Gastrocnemius medialis (tissue), 4 donors: ENCODE measurements at regions not wholly inside any gene's neighbourhood (a gene's known extent, or its start where the extent isn't known, plus 50 kb on each side); places are given as distances from the start of the nearest gene placed in this dataset.
"Not testable (repeated sequence)": the region's sequence is repeated elsewhere in the genome, so short reads cannot be mapped to it uniquely, and the experiment has no call there.

Experiments
- ATAC-seq, 2 donors: fragments of 150-250 bp; one replicate each; pipeline ENCODE4 v1.9.1; 2016
- DNase-seq, 2 donors: peaks; one replicate each; pipeline ENCODE4 v3.0.0-alpha.2; 2019
- H3K27ac ChIP-seq, 4 donors: fragments of 200-600 bp; sonication (generic); 1 replicate in 1 of 4; 2 replicates in 3 of 4; pipeline ENCODE4 v1.5.1; 2016 to 2018; ENCODE audit warnings: mild to moderate bottlenecking in 2 of 4, moderate library complexity in 1 of 4
- H3K27me3 ChIP-seq, 3 donors: fragments of 200-600 bp; sonication (generic) in 2 of 3; 1 replicate in 1 of 3; 2 replicates in 2 of 3; pipeline versions ENCODE4 v1.5.1 to v1.6.0; 2016 to 2019; ENCODE audit warnings: mild to moderate bottlenecking in 1 of 3, moderate library complexity in 1 of 3
- H3K36me3 ChIP-seq, 2 donors: fragments of 200-600 bp; sonication (generic) in 1 of 2; one replicate each; pipeline ENCODE4 v1.5.1; 2017 to 2018
- H3K4me1 ChIP-seq, 2 donors: fragments of 200-600 bp; sonication (generic) in 1 of 2; one replicate each; pipeline ENCODE4 v1.5.1; 2016 to 2017; ENCODE audit warnings: mild to moderate bottlenecking in 2 of 2
- H3K4me3 ChIP-seq, 4 donors: fragments of 200-600 bp; sonication (generic) in 3 of 4; 1 replicate in 1 of 4; 2 replicates in 3 of 4; pipeline ENCODE4 v1.5.1; 2016 to 2019; ENCODE audit warnings: mild to moderate bottlenecking in 2 of 4
- H3K9me3 ChIP-seq, 3 donors: fragments of 200-600 bp; sonication (generic) in 2 of 3; 1 replicate in 1 of 3; 2 replicates in 2 of 3; pipeline ENCODE4 v1.5.1; 2016 to 2019
- CTCF ChIP-seq, 5 experiments: fragments of 450-650 bp in 3 of 5; fragments of 200-600 bp in 2 of 5; sonication (generic) in 2 of 5; IDR thresholded peaks in 4 of 5; conservative IDR thresholded peaks in 1 of 5; 1 replicate in 4 of 5; 2 replicates in 1 of 5; pipeline ENCODE4 v1.5.1; 2016 to 2019; ENCODE audit warnings: antibody characterized with exemption in 5 of 5, mild to moderate bottlenecking in 3 of 5, moderate library complexity in 3 of 5
- POLR2A ChIP-seq, 2 donors: fragments of 450-650 bp; IDR thresholded peaks; one replicate each; pipeline ENCODE4 v1.6.1; 2017; ENCODE audit warnings: antibody characterized with exemption in 2 of 2, mild to moderate bottlenecking in 2 of 2, moderate library complexity in 2 of 2
- in situ Hi-C, 4 donors: fragments of 200-750 bp; cut with MboI; loops; one replicate each; pipeline versions ENCODE4 v1.15.0 to v1.8.0; 2017; ENCODE audit warnings: low sequenced_read_pairs in 4 of 4
- intact Hi-C: fragments of 100-400 bp; cut with DNase I; formaldehyde crosslinking; loops from one replicate; pipeline ENCODE4 v1.15.1; 2023; ENCODE audit warnings: low total_unique reads

GRCh38 chr12:20006871-20007730, 361.2 kb upstream of the PDE3A start:
- DNase-seq (no peak), ATAC-seq (no peak)
- no peaks in the 10 kb centered on the region for H3K36me3 ChIP-seq
- H3K4me3 ChIP-seq, result no peak overlapping the region
- in situ Hi-C loops, result no loop called here
- no peak overlapping the region for H3K27ac ChIP-seq
- no peaks in the 10 kb centered on the region for H3K9me3 ChIP-seq
- no peaks in the 10 kb centered on the region for H3K27me3 ChIP-seq
- intact Hi-C loops, result no loop called here
- H3K4me1 ChIP-seq, result no peaks in the 10 kb centered on the region
- TF ChIP-seq POLR2A (IDR thresholded peaks at IDR 0.05), result no peak
- TF ChIP-seq CTCF (IDR thresholded peaks at IDR 0.05 in 4 of 5, conservative IDR thresholded peaks at IDR 0.05 in 1 of 5), result no peak

- H3K9me3 ChIP-seq, ATAC-seq, H3K27me3 ChIP-seq, H3K36me3 ChIP-seq, in situ Hi-C loops, H3K4me3 ChIP-seq, H3K4me1 ChIP-seq, H3K27ac ChIP-seq, intact Hi-C loops, DNase-seq: not testable (repeated sequence)
These were observed 358.4 kb upstream of the PDE3A start for GRCh38 chr12:20009965-20010364.

DNA sequence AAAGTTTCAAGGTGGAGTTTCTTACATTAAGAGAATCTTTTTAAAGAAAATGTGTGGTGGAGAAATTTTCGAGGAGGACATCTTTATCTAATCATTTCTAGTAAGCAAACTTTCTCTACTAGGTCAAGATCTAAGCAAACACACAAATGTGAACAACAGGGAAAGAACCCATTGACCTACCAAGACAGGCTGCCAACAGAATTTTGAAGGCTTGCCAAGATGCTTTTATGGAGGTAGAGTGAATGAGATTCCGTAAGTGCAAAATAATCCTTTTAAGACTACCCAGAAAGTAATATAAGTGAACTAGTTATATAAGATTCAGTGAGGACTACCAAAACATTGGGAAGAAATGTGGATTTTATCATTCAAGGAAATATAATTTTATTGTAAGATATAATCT, 357.1 kb upstream of the PDE3A start:
- intact Hi-C loops, result no loop called here
- DNase-seq, result no peak
- H3K36me3 ChIP-seq, result no peaks in the 10 kb centered on the region
- no peak for TF ChIP-seq CTCF (IDR thresholded peaks at IDR 0.05 in 4 of 5, conservative IDR thresholded peaks at IDR 0.05 in 1 of 5)
- no peak for TF ChIP-seq POLR2A (IDR thresholded peaks at IDR 0.05)
- in situ Hi-C loops, result no loop called here
- H3K9me3 ChIP-seq, result no peaks in the 10 kb centered on the region
- no peaks in the 10 kb centered on the region for H3K4me1 ChIP-seq
- ATAC-seq, result no peak
- H3K4me3 ChIP-seq, result no peak overlapping the region
- H3K27ac ChIP-seq, result no peak overlapping the region
- H3K27me3 ChIP-seq, result no peaks in the 10 kb centered on the region

GRCh38 chr12:20017802-20018201, 350.5 kb upstream of the PDE3A start:
- Histone ChIP-seq H3K27ac (no peak overlapping the region), H3K4me3 (no peak overlapping the region), H3K36me3 (no peaks in the 10 kb centered on the region), H3K27me3 (no peaks in the 10 kb centered on the region), H3K4me1 (no peaks in the 10 kb centered on the region), H3K9me3 (no peaks in the 10 kb centered on the region)
- TF ChIP-seq CTCF (IDR thresholded peaks at IDR 0.05 in 4 of 5, conservative IDR thresholded peaks at IDR 0.05 in 1 of 5), result no peak
- no peak for DNase-seq
- intact Hi-C loops (no loop called here), in situ Hi-C loops (no loop called here)
- no peak for ATAC-seq

GRCh38 chr12:20018406-20018805, 349.9 kb upstream of the PDE3A start:
- in situ Hi-C loops, result no loop called here
- Histone ChIP-seq H3K4me1 (no peaks in the 10 kb centered on the region), H3K36me3 (no peaks in the 10 kb centered on the region), H3K27ac (no peak overlapping the region), H3K9me3 (no peaks in the 10 kb centered on the region), H3K4me3 (no peak overlapping the region), H3K27me3 (no peaks in the 10 kb centered on the region)
- intact Hi-C loops, result no loop called here
- TF ChIP-seq POLR2A (IDR thresholded peaks at IDR 0.05) (no peak), CTCF (IDR thresholded peaks at IDR 0.05 in 4 of 5, conservative IDR thresholded peaks at IDR 0.05 in 1 of 5) (no peak)
- ATAC-seq, result no peak
- no peak for DNase-seq
